NCI-H1694 (cell line): ENCODE measurements at regions not wholly inside any gene's neighbourhood (a gene's known extent, or its start where the extent isn't known, plus 50 kb on each side); places are given as distances from the start of the nearest gene placed in this dataset.

Experiments used
- DNase-seq: peaks from one replicate; lab custom pipeline; 2025; lab: John Stamatoyannopoulos, UW

- DNase-seq: no peak
These were observed 233.3 kb downstream of the INSIG2 start for GRCh38 chr2:118321432-118322105.

GRCh38 chr2:118320658-118321057 is 232.4 kb downstream of the INSIG2 start:
- DNase-seq: no peak

- no peak for DNase-seq
These were observed 231.9 kb downstream of the INSIG2 start for GRCh38 chr2:118320196-118320595.

GRCh38 chr2:118319271-118319684 is 231.0 kb downstream of the INSIG2 start:
- no peak for DNase-seq

- no peak for DNase-seq
These were observed 227.3 kb downstream of the INSIG2 start for GRCh38 chr2:118315606-118316005.

- DNase-seq: peak; percentile 19
These were observed 224.9 kb downstream of the INSIG2 start for GRCh38 chr2:118312969-118313756.

- DNase-seq: no peak
These were observed 222.6 kb downstream of the INSIG2 start for GRCh38 chr2:118310681-118311429.

GRCh38 chr2:118309946-118310680 is 221.8 kb downstream of the INSIG2 start:
- DNase-seq: no peak

GRCh38 chr2:118309257-118309945 is 221.1 kb downstream of the INSIG2 start:
- DNase-seq: no peak

- no peak for DNase-seq
These were observed 219.6 kb downstream of the INSIG2 start for GRCh38 chr2:118307864-118308263.

GRCh38 chr2:118301248-118301647 is 213.0 kb downstream of the INSIG2 start:
- no peak for DNase-seq

- DNase-seq: no peak
These were observed 212.6 kb downstream of the INSIG2 start for GRCh38 chr2:118300832-118301231.

GRCh38 chr2:118296663-118297062 is 208.4 kb downstream of the INSIG2 start:
- no peak for DNase-seq

- no peak for DNase-seq
These were observed 207.5 kb downstream of the INSIG2 start for GRCh38 chr2:118295592-118296390.

GRCh38 chr2:118294063-118294462 is 205.8 kb downstream of the INSIG2 start:
- DNase-seq: no peak

GRCh38 chr2:118292991-118293390 is 204.7 kb downstream of the INSIG2 start:
- no peak for DNase-seq

GRCh38 chr2:118291251-118291880 is 203.1 kb downstream of the INSIG2 start:
- DNase-seq: no peak

GRCh38 chr2:118290411-118291250 is 202.4 kb downstream of the INSIG2 start:
- DNase-seq: no peak

GRCh38 chr2:118279005-118279404 is 190.7 kb downstream of the INSIG2 start:
- DNase-seq: no peak
